ENCODE measurements at regions not wholly inside any gene's neighbourhood (a gene's known extent, or its start where the extent isn't known, plus 50 kb on each side); places are given as distances from the start of the nearest gene placed in this dataset.

GRCh38 chr21:35905096-35905962, 155.0 kb downstream of the SETD4 start:
- H3K9ac ChIP-seq = peak overlapping the region; percentile 47

GRCh38 chr21:35900539-35900938, 159.8 kb downstream of the SETD4 start:
- Histone ChIP-seq H4K20me1 (ENCODE audit: insufficient read depth) (no peaks in the 10 kb centered on the region), H3K4me1 (ENCODE audit: insufficient read depth) (peaks cover 10% of the 10 kb centered on the region), H3K4me2 (ENCODE audit: unreplicated experiment) (no peak overlapping the region), H3K27me3 (replicated peaks; ENCODE audit: insufficient read depth) (no peaks in the 10 kb centered on the region; the same call in 1 of the 2 replicates), H3K79me2 (ENCODE audit: insufficient read depth) (no peaks in the 10 kb centered on the region), H3K4me3 (no peak overlapping the region), H3K27ac (no peak overlapping the region), H3F3A (ENCODE audit: insufficient read depth) (no peaks in the 10 kb centered on the region; the same call in 1 of the 2 replicates), H3K9me3 (ENCODE audit: low read depth) (no peaks in the 10 kb centered on the region), H2AFZ (no peak overlapping the region), H3K36me3 (ENCODE audit: low read depth) (no peaks in the 10 kb centered on the region), H3K9ac (no peak overlapping the region), H3K9me2 (ENCODE audit: insufficient read depth) (no peaks in the 10 kb centered on the region)
- 16 to 24% methylated on average over 4 of the region's 4 CpGs for WGBS, 2 experiments (ENCODE audit: low coverage in 1 of 2, low lambda C conversion rate in 2 of 2, missing lambda C conversion rate in 2 of 2)
- no peak for DNase-seq
- TF ChIP-seq EZH2 (IDR thresholded peaks at IDR 0.05; ENCODE audit: insufficient read depth, poor library complexity, severe bottlenecking) = no peak
- no peak for TF ChIP-seq EZH2phosphoT487 (IDR thresholded peaks at IDR 0.05; ENCODE audit: insufficient read depth, low read depth)
- in situ Hi-C loops (cut with MboI) = no loop called here

More at GRCh38 chr21:35905096-35905962, 155.0 kb downstream of the SETD4 start:
- Histone ChIP-seq H3K4me3 (peak overlapping the region; percentile 46), H3K9me3 (ENCODE audit: low read depth) (no peaks in the 10 kb centered on the region), H3K9me2 (ENCODE audit: insufficient read depth) (no peaks in the 10 kb centered on the region), H3K36me3 (ENCODE audit: low read depth) (no peaks in the 10 kb centered on the region), H3K79me2 (ENCODE audit: insufficient read depth) (no peaks in the 10 kb centered on the region), H4K20me1 (ENCODE audit: insufficient read depth) (no peaks in the 10 kb centered on the region), H3K27ac (peak overlapping the region; percentile 32), H3K4me1 (ENCODE audit: insufficient read depth) (peaks cover 23% of the 10 kb centered on the region), H3K27me3 (replicated peaks; ENCODE audit: insufficient read depth) (no peaks in the 10 kb centered on the region), H2AFZ (peak overlapping the region; percentile 92), H3F3A (ENCODE audit: insufficient read depth) (peaks cover 13% of the 10 kb centered on the region), H3K4me2 (ENCODE audit: unreplicated experiment) (peak overlapping the region; percentile 71)
- in situ Hi-C loops (cut with MboI) = no loop called here
- DNase-seq = peak; percentile 75
- TF ChIP-seq EZH2 (IDR thresholded peaks at IDR 0.05; ENCODE audit: insufficient read depth, poor library complexity, severe bottlenecking) (no peak), EZH2phosphoT487 (IDR thresholded peaks at IDR 0.05; ENCODE audit: insufficient read depth, low read depth) (no peak)
- 14 to 17% methylated on average over 11 of the region's 11 CpGs for WGBS, 2 experiments (ENCODE audit: low coverage in 1 of 2, low lambda C conversion rate in 2 of 2, missing lambda C conversion rate in 2 of 2)

- Histone ChIP-seq H3K27ac (no peak overlapping the region), H3K36me3 (ENCODE audit: low read depth) (no peaks in the 10 kb centered on the region), H4K20me1 (ENCODE audit: insufficient read depth) (no peaks in the 10 kb centered on the region), H3K4me3 (no peak overlapping the region), H3K4me1 (ENCODE audit: insufficient read depth) (no peaks in the 10 kb centered on the region), H3K9me2 (ENCODE audit: insufficient read depth) (no peaks in the 10 kb centered on the region), H3K27me3 (replicated peaks; ENCODE audit: insufficient read depth) (no peaks in the 10 kb centered on the region; the same call in 1 of the 2 replicates), H3K9ac (no peak overlapping the region), H2AFZ (no peak overlapping the region), H3K79me2 (ENCODE audit: insufficient read depth) (no peaks in the 10 kb centered on the region), H3K9me3 (ENCODE audit: low read depth) (no peaks in the 10 kb centered on the region), H3K4me2 (ENCODE audit: unreplicated experiment) (no peak overlapping the region), H3F3A (ENCODE audit: insufficient read depth) (no peaks in the 10 kb centered on the region)
- 62 to 63% methylated on average over 3 of the region's 3 CpGs for WGBS, 2 experiments (ENCODE audit: low coverage in 1 of 2, low lambda C conversion rate in 2 of 2, missing lambda C conversion rate in 2 of 2)
- no peak for DNase-seq
- in situ Hi-C loops (cut with MboI) = no loop called here
- TF ChIP-seq EZH2 (IDR thresholded peaks at IDR 0.05; ENCODE audit: insufficient read depth, poor library complexity, severe bottlenecking) = no peak
- no peak for TF ChIP-seq EZH2phosphoT487 (IDR thresholded peaks at IDR 0.05; ENCODE audit: insufficient read depth, low read depth)
These were observed 164.3 kb downstream of the SETD4 start for GRCh38 chr21:35896060-35896459.

- no peak overlapping the region for H3K9ac ChIP-seq
- no peaks in the 10 kb centered on the region for H3K79me2 ChIP-seq (ENCODE audit: insufficient read depth)
- no peak overlapping the region for H3K4me2 ChIP-seq (ENCODE audit: unreplicated experiment)
- no peak for TF ChIP-seq EZH2 (IDR thresholded peaks at IDR 0.05; ENCODE audit: insufficient read depth, poor library complexity, severe bottlenecking)
- no peak for TF ChIP-seq EZH2phosphoT487 (IDR thresholded peaks at IDR 0.05; ENCODE audit: insufficient read depth, low read depth)
- no peak overlapping the region for H3K4me3 ChIP-seq
- H3K36me3 ChIP-seq (ENCODE audit: low read depth) = no peaks in the 10 kb centered on the region
- H3F3A ChIP-seq (ENCODE audit: insufficient read depth) = no peaks in the 10 kb centered on the region
- H3K27ac ChIP-seq = no peak overlapping the region
- no peak for DNase-seq
- in situ Hi-C loops (cut with MboI) = no loop called here
- no peaks in the 10 kb centered on the region for H4K20me1 ChIP-seq (ENCODE audit: insufficient read depth)
- H3K27me3 ChIP-seq (replicated peaks; ENCODE audit: insufficient read depth) = no peaks in the 10 kb centered on the region; the same call in 1 of the 2 replicates
- no peak overlapping the region for H2AFZ ChIP-seq
- no peaks in the 10 kb centered on the region for H3K9me2 ChIP-seq (ENCODE audit: insufficient read depth)
- no peaks in the 10 kb centered on the region for H3K9me3 ChIP-seq (ENCODE audit: low read depth)
- 81 to 89% methylated on average over 2 of the region's 2 CpGs for WGBS, 2 experiments (ENCODE audit: low coverage in 1 of 2, low lambda C conversion rate in 2 of 2, missing lambda C conversion rate in 2 of 2)
- H3K4me1 ChIP-seq (ENCODE audit: insufficient read depth) = no peaks in the 10 kb centered on the region
These were observed 164.7 kb downstream of the SETD4 start for GRCh38 chr21:35895598-35895997.
